GM12878 (cell line): ENCODE measurements at regions not wholly inside any gene's neighbourhood (a gene's known extent, or its start where the extent isn't known, plus 50 kb on each side); places are given as distances from the start of the nearest gene placed in this dataset.

Experiments used
- ATAC-seq: fragments of 200-7000 bp; cut with Tn5 transposase; 3 replicates; pipeline ENCODE4 v1.9.1; 2020; ENCODE audit warnings: mild to moderate bottlenecking, moderate library complexity
- BruUV-seq: library from RNA; stranded (reverse); fragments of 400-500 nt; replicated peaks from 2 replicates; lab custom pipeline; 2021; lab: Mats Ljungman, UMichigan
- CTCF ChIA-PET: fragments of 300-600 bp; sonication (Branson Sonifier 250); formaldehyde crosslinking; extraction: SDS; loops from one replicate; lab custom pipeline; 2021; ENCODE audit warnings: inconsistent platforms; lab: Yijun Ruan, JAX
- POLR2A ChIA-PET: fragments of 350-600 bp; formaldehyde crosslinking; extraction: SDS; loops from one replicate; lab custom pipeline; 2021; ENCODE audit warnings: inconsistent platforms; lab: Charles Lee
- RAD21 ChIA-PET: fragments of 300-600 bp; sonication (Branson Sonifier 250); formaldehyde crosslinking; loops from one replicate; lab custom pipeline; 2023; ENCODE audit warnings: antibody characterized with exemption; ENCODE audit not compliant: unreplicated experiment; lab: Charles Lee
- SMC1A ChIA-PET: fragments of 300-600 bp; sonication (Branson Sonifier 250); formaldehyde crosslinking; loops from one replicate; lab custom pipeline; 2023; ENCODE audit not compliant: unreplicated experiment, uncharacterized antibody; lab: Charles Lee
- DNase-seq: peaks from one replicate; pipeline ENCODE4 v3.0.0-alpha.2; 2011; ENCODE audit warnings: low read depth, low spot score
- FAIRE-seq: peaks from 3 replicates; lab custom pipeline; 2011; peaks lifted over from hg19 to GRCh38; lab: Jason Lieb, UNC
- H2AFZ ChIP-seq: 2 replicates; pipeline ENCODE4 v1.6.0; 2011; ENCODE audit warnings: low read depth, low read length, control low read depth; ENCODE audit not compliant: control insufficient read depth
- H3K27ac ChIP-seq: 2 replicates; pipeline ENCODE4 v1.5.1; 2011; ENCODE audit warnings: control low read depth; ENCODE audit not compliant: control insufficient read depth, insufficient read depth
- H3K27me3 ChIP-seq, 2 experiments: replicated peaks in 1 of 2; 2 replicates each; pipeline versions ENCODE4 v1.6.0 to v1.6.1; 2011; ENCODE audit warnings: low read length in 1 of 2; ENCODE audit not compliant: control insufficient read depth in 2 of 2, insufficient read depth in 2 of 2
- H3K36me3 ChIP-seq, 2 experiments: 2 replicates each; pipeline ENCODE4 v1.5.1; 2011; ENCODE audit warnings: low read length in 1 of 2; ENCODE audit not compliant: control insufficient read depth in 2 of 2, insufficient read depth in 2 of 2
- H3K4me1 ChIP-seq: 2 replicates; pipeline ENCODE4 v1.6.1; 2011; ENCODE audit warnings: mild to moderate bottlenecking, low read length, moderate library complexity, mixed read lengths; ENCODE audit not compliant: control insufficient read depth, insufficient read depth
- H3K4me2 ChIP-seq: 2 replicates; pipeline ENCODE4 v1.6.0; 2011; ENCODE audit warnings: control low read depth; ENCODE audit not compliant: control insufficient read depth, insufficient read depth
- H3K4me3 ChIP-seq: fragments of 200-600 bp; sonication (generic); 2 replicates; pipeline ENCODE4 v1.5.1; 2016
- H3K79me2 ChIP-seq: 2 replicates; pipeline ENCODE4 v1.6.0; 2011; ENCODE audit warnings: low read length; ENCODE audit not compliant: control insufficient read depth, insufficient read depth
- H3K9ac ChIP-seq: 2 replicates; pipeline ENCODE4 v1.8.0; 2011; ENCODE audit warnings: low read length, control low read depth, mixed read lengths; ENCODE audit not compliant: control insufficient read depth, insufficient read depth
- H3K9me3 ChIP-seq: replicated peaks from 3 replicates; pipeline ENCODE4 v1.5.1; 2011; ENCODE audit warnings: mild to moderate bottlenecking, low read length; ENCODE audit not compliant: control insufficient read depth, insufficient read depth
- H4K20me1 ChIP-seq: 2 replicates; pipeline ENCODE4 v1.6.0; 2011; ENCODE audit not compliant: control insufficient read depth, insufficient read depth
- CEBPB ChIP-seq, 2 experiments: fragments of 150-350 bp in 1 of 2; IDR thresholded peaks; 2 replicates each; pipeline ENCODE4 v1.6.1; 2012 to 2014; ENCODE audit warnings: low read depth in 2 of 2, low read length in 2 of 2, borderline replicate concordance in 1 of 2, inconsistent platforms in 1 of 2
- FOXM1 ChIP-seq: IDR thresholded peaks from 2 replicates; pipeline ENCODE4 v1.6.1; 2012; ENCODE audit warnings: low read depth, mild to moderate bottlenecking, inconsistent platforms, low read length, moderate library complexity
- GATAD2B ChIP-seq: fragments of 450-650 bp; conservative IDR thresholded peaks from 2 replicates; pipeline ENCODE4 v1.6.1; 2017; ENCODE audit warnings: low read depth, mild to moderate bottlenecking, moderate library complexity
- ZNF274 ChIP-seq: IDR thresholded peaks from one replicate; pipeline ENCODE4 v1.8.0; 2011; ENCODE audit not compliant: insufficient read length, insufficient read depth
- WGBS: methylation state at CpG from one replicate; pipeline ENCODE4 v1.1.6; 2016; ENCODE audit warnings: low lambda C conversion rate; ENCODE audit not compliant: insufficient replicate concordance, insufficient coverage; ENCODE audit errors: missing lambda C conversion rate; 5-methylcytosine and 5-hydroxymethylcytosine counted together
- in situ Hi-C: fragments of 300-500 bp; cut with MboI; formaldehyde crosslinking; loops from 9 replicates; pipeline ENCODE4 v1.14.3; 2018; ENCODE audit warnings: mixed read lengths
- intact Hi-C: fragments of 100-400 bp; cut with micrococcal nuclease; formaldehyde crosslinking; loops from one replicate; pipeline ENCODE4 v1.14.2; 2022; ENCODE audit not compliant: unreplicated experiment
- TF ChIP-seq, protein P1 (sequence below): IDR thresholded peaks from 2 replicates; pipeline ENCODE4 v1.6.1; 2012; ENCODE audit warnings: mild to moderate bottlenecking, low read depth, low read length
- TF ChIP-seq, protein P2 (sequence below): IDR thresholded peaks from 2 replicates; pipeline ENCODE4 v1.6.1; 2012; ENCODE audit warnings: low read depth, low read length, improper control_type of control experiment

DNA sequence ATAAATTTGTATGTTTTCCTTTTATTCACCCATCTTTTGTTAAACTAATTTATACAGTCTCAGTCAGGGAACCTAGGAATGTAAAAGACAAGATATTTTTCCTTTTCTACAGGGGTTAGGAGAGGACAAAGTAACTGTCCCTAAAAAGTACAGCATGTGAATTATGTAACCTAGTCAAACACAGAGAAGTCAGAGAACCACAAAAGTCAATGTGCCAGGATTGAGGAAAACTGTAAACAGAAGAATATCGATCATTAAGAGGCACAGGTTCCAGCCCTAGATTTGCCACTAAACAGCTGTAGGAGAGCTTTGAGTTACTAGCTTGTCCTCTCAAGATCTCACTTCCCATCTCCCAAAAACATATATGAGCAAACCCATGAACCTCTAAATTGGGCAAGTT lies 550.9 kb upstream of the FAT3 start:
- CTCF ChIA-PET = no interaction called here
- no peaks in the 10 kb centered on the region for H3K36me3 ChIP-seq
- no peaks in the 10 kb centered on the region for H4K20me1 ChIP-seq
- no peaks in the 10 kb centered on the region for H3K79me2 ChIP-seq
- H2AFZ ChIP-seq = no peak overlapping the region
- RAD21 ChIA-PET = no interaction called here
- H3K9ac ChIP-seq = no peak overlapping the region
- H3K9me3 ChIP-seq = no peaks in the 10 kb centered on the region
- no peaks in the 10 kb centered on the region for H3K27me3 ChIP-seq
- H3K27ac ChIP-seq = no peak overlapping the region
- H3K4me3 ChIP-seq = no peak overlapping the region
- H3K4me2 ChIP-seq = no peak overlapping the region
- intact Hi-C loops = no loop called here
- in situ Hi-C loops = no loop called here
- POLR2A ChIA-PET = no interaction called here
- BruUV-seq = no TSS peak
- TF ChIP-seq CEBPB (IDR thresholded peaks at IDR 0.05; ENCODE audit: borderline replicate concordance in 1 of 2, low read depth in 2 of 2, low read length in 2 of 2) (no peak), ZNF274 (no peak)
- TF ChIP-seq, protein P1, sequence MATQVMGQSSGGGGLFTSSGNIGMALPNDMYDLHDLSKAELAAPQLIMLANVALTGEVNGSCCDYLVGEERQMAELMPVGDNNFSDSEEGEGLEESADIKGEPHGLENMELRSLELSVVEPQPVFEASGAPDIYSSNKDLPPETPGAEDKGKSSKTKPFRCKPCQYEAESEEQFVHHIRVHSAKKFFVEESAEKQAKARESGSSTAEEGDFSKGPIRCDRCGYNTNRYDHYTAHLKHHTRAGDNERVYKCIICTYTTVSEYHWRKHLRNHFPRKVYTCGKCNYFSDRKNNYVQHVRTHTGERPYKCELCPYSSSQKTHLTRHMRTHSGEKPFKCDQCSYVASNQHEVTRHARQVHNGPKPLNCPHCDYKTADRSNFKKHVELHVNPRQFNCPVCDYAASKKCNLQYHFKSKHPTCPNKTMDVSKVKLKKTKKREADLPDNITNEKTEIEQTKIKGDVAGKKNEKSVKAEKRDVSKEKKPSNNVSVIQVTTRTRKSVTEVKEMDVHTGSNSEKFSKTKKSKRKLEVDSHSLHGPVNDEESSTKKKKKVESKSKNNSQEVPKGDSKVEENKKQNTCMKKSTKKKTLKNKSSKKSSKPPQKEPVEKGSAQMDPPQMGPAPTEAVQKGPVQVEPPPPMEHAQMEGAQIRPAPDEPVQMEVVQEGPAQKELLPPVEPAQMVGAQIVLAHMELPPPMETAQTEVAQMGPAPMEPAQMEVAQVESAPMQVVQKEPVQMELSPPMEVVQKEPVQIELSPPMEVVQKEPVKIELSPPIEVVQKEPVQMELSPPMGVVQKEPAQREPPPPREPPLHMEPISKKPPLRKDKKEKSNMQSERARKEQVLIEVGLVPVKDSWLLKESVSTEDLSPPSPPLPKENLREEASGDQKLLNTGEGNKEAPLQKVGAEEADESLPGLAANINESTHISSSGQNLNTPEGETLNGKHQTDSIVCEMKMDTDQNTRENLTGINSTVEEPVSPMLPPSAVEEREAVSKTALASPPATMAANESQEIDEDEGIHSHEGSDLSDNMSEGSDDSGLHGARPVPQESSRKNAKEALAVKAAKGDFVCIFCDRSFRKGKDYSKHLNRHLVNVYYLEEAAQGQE = no peak
- TF ChIP-seq, protein P2, sequence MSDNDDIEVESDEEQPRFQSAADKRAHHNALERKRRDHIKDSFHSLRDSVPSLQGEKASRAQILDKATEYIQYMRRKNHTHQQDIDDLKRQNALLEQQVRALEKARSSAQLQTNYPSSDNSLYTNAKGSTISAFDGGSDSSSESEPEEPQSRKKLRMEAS = no peak
- 0% methylated on average over 1 of the region's 1 CpG for WGBS
- FAIRE-seq (no peak), ATAC-seq (no peak), DNase-seq (no peak)
- H3K4me1 ChIP-seq = no peaks in the 10 kb centered on the region
- SMC1A ChIA-PET = no interaction called here

DNA sequence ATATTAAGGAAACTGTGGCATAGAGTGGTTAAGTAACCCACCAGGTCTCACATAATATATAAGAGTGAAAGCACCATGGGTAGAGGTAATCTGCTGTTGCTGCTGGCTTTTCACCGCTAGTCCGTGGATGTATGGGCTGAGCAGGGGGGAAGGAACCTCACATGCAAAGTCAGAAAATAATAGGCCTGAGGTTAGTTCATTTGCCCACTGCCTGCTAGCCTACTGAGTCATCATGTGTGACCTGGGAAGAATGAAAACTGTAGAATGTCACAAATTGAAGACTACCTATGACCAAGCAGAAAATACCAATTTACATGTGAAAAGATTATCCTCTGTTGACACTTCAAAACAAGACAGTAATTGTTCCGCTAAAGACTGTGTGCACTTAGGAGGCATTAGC lies 560.1 kb upstream of the FAT3 start:
- RAD21 ChIA-PET = no interaction called here
- TF ChIP-seq FOXM1 = no peak
- TF ChIP-seq GATAD2B = no peak
- H3K4me3 ChIP-seq = no peak overlapping the region
- H3K27me3 ChIP-seq = no peaks in the 10 kb centered on the region
- no peak overlapping the region for H3K27ac ChIP-seq
- SMC1A ChIA-PET = no interaction called here
- intact Hi-C loops = no loop called here
- no peaks in the 10 kb centered on the region for H4K20me1 ChIP-seq
- POLR2A ChIA-PET = no interaction called here
- no TSS peak for BruUV-seq
- no peak overlapping the region for H3K4me2 ChIP-seq
- ATAC-seq = no peak
- CTCF ChIA-PET = no interaction called here
- in situ Hi-C loops = no loop called here
- FAIRE-seq = no peak
- 19% methylated on average over 3 of the region's 3 CpGs for whole genome bisulfite sequencing
- no peaks in the 10 kb centered on the region for H3K79me2 ChIP-seq
- no peak overlapping the region for H2AFZ ChIP-seq
- DNase-seq = no peak
- H3K4me1 ChIP-seq = no peaks in the 10 kb centered on the region
- no peaks in the 10 kb centered on the region for H3K36me3 ChIP-seq
- H3K9me3 ChIP-seq = no peaks in the 10 kb centered on the region
- no peak overlapping the region for H3K9ac ChIP-seq
